Hepatocyte (in vitro differentiated cells): ENCODE measurements at regions not wholly inside any gene's neighbourhood (a gene's known extent, or its start where the extent isn't known, plus 50 kb on each side); places are given as distances from the start of the nearest gene placed in this dataset.

Source experiments
- EZH2 ChIP-seq: fragments of 200-600 bp; sonication (generic); IDR thresholded peaks from 2 replicates; pipeline ENCODE4 v1.6.1; 2016; ENCODE audit warnings: antibody characterized with exemption, mild to moderate bottlenecking, borderline replicate concordance
- EZH2phosphoT487 ChIP-seq: fragments of 200-600 bp; sonication (generic); IDR thresholded peaks from one replicate; pipeline ENCODE4 v1.6.1; 2018; ENCODE audit warnings: antibody characterized with exemption, mild to moderate bottlenecking, low read depth, moderate library complexity; ENCODE audit not compliant: unreplicated experiment, severe bottlenecking
- TF ChIP-seq, protein P1 (sequence below): fragments of 200-600 bp; sonication (generic); IDR thresholded peaks from 2 replicates; pipeline ENCODE4 v1.5.1; 2016; ENCODE audit warnings: antibody characterized with exemption, mild to moderate bottlenecking; ENCODE audit not compliant: poor library complexity

DNA sequence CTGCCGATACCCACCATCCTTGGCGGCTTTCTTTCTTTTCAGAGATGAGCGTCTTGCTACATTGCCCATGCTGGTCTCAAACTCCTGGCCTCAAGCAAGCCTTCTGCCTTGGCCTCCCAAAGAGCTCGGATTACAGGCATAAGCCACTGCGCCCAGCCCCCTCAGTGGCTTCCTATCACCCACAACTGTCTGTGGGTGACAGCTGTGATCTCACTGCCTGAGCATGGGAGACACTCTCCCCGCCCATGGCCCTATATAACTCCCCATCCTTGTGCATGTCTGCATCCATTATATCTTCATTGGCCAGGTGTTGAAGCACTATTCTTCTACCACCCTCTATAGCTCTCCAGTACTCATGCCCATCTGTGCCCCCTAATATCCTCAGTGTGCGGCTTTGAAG lies 76.2 kb downstream of the PTPRS start:
- TF ChIP-seq EZH2: no peak
- TF ChIP-seq, protein P1, sequence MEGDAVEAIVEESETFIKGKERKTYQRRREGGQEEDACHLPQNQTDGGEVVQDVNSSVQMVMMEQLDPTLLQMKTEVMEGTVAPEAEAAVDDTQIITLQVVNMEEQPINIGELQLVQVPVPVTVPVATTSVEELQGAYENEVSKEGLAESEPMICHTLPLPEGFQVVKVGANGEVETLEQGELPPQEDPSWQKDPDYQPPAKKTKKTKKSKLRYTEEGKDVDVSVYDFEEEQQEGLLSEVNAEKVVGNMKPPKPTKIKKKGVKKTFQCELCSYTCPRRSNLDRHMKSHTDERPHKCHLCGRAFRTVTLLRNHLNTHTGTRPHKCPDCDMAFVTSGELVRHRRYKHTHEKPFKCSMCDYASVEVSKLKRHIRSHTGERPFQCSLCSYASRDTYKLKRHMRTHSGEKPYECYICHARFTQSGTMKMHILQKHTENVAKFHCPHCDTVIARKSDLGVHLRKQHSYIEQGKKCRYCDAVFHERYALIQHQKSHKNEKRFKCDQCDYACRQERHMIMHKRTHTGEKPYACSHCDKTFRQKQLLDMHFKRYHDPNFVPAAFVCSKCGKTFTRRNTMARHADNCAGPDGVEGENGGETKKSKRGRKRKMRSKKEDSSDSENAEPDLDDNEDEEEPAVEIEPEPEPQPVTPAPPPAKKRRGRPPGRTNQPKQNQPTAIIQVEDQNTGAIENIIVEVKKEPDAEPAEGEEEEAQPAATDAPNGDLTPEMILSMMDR: no peak
- no peak for TF ChIP-seq EZH2phosphoT487
